ENCODE measurements at regions not wholly inside any gene's neighbourhood (a gene's known extent, or its start where the extent isn't known, plus 50 kb on each side); places are given as distances from the start of the nearest gene placed in this dataset.

- intact Hi-C loops (cut with micrococcal nuclease) = no loop called here
- WGBS (ENCODE audit: insufficient coverage) = 80% methylated on average over 2 of the region's 4 CpGs
- Mint-ChIP-seq H3K4me3 (no peak overlapping the region), H3K9me3 (peaks cover 4 to 14% of the 10 kb centered on the region in 2 donors), H3K36me3 (no peaks in the 10 kb centered on the region), H3K4me1 (no peaks in the 10 kb centered on the region), H3K27me3 (ENCODE audit: low read depth in 2 of 2) (no peaks in the 10 kb centered on the region), H3K27ac (no peak overlapping the region)
- Histone ChIP-seq H3K27ac (ENCODE audit: low read length) (no peak overlapping the region), H3K4me3 (ENCODE audit: low read length) (no peak overlapping the region), H3K9me3 (ENCODE audit: control insufficient read depth, insufficient read depth, low read length) (peaks cover 2% of the 10 kb centered on the region), H3K4me1 (ENCODE audit: control insufficient read depth, insufficient read depth, low read length) (no peaks in the 10 kb centered on the region), H3K36me3 (ENCODE audit: control insufficient read depth, insufficient read depth, low read length) (no peaks in the 10 kb centered on the region), H3K27me3 (ENCODE audit: control insufficient read depth, insufficient read depth, low read length) (no peaks in the 10 kb centered on the region)
- DNase-seq (no peak), ATAC-seq (no peak)
- TF ChIP-seq, protein P1, sequence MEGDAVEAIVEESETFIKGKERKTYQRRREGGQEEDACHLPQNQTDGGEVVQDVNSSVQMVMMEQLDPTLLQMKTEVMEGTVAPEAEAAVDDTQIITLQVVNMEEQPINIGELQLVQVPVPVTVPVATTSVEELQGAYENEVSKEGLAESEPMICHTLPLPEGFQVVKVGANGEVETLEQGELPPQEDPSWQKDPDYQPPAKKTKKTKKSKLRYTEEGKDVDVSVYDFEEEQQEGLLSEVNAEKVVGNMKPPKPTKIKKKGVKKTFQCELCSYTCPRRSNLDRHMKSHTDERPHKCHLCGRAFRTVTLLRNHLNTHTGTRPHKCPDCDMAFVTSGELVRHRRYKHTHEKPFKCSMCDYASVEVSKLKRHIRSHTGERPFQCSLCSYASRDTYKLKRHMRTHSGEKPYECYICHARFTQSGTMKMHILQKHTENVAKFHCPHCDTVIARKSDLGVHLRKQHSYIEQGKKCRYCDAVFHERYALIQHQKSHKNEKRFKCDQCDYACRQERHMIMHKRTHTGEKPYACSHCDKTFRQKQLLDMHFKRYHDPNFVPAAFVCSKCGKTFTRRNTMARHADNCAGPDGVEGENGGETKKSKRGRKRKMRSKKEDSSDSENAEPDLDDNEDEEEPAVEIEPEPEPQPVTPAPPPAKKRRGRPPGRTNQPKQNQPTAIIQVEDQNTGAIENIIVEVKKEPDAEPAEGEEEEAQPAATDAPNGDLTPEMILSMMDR (IDR thresholded peaks at IDR 0.05) = no peak
These were observed 373.5 kb upstream of the FAR2 start for GRCh38 chr12:28775556-28775955.

GRCh38 chr12:28776220-28776619 is 372.9 kb upstream of the FAR2 start:
- H3K9me3 Mint-ChIP-seq = peaks cover 6 to 12% of the 10 kb centered on the region in 2 donors
- H3K4me3 ChIP-seq (ENCODE audit: low read length) = no peak overlapping the region
- H3K9me3 ChIP-seq (ENCODE audit: control insufficient read depth, insufficient read depth, low read length) = peaks cover 2% of the 10 kb centered on the region
- H3K4me1 ChIP-seq (ENCODE audit: control insufficient read depth, insufficient read depth, low read length) = no peaks in the 10 kb centered on the region
- no peaks in the 10 kb centered on the region for H3K27me3 Mint-ChIP-seq (ENCODE audit: low read depth in 2 of 2)
- H3K4me3 Mint-ChIP-seq = no peak overlapping the region
- H3K27ac Mint-ChIP-seq = no peak overlapping the region
- WGBS (ENCODE audit: insufficient coverage) = 90% methylated on average over 1 of the region's 1 CpG
- no peaks in the 10 kb centered on the region for H3K4me1 Mint-ChIP-seq
- DNase-seq (no peak), ATAC-seq (no peak)
- H3K27ac ChIP-seq (ENCODE audit: low read length) = no peak overlapping the region
- TF ChIP-seq, protein P1 (IDR thresholded peaks at IDR 0.05) = no peak
- H3K36me3 ChIP-seq (ENCODE audit: control insufficient read depth, insufficient read depth, low read length) = no peaks in the 10 kb centered on the region
- intact Hi-C loops (cut with micrococcal nuclease) = no loop called here
- no peaks in the 10 kb centered on the region for H3K27me3 ChIP-seq (ENCODE audit: control insufficient read depth, insufficient read depth, low read length)
- H3K36me3 Mint-ChIP-seq = no peaks in the 10 kb centered on the region

GRCh38 chr12:28776913-28777422 is 372.1 kb upstream of the FAR2 start:
- no peaks in the 10 kb centered on the region for H3K4me1 ChIP-seq (ENCODE audit: control insufficient read depth, insufficient read depth, low read length)
- H3K9me3 ChIP-seq (ENCODE audit: control insufficient read depth, insufficient read depth, low read length) = peaks cover 2% of the 10 kb centered on the region
- no peak for DNase-seq
- Mint-ChIP-seq H3K4me1 (no peaks in the 10 kb centered on the region), H3K27ac (no peak overlapping the region), H3K27me3 (ENCODE audit: low read depth in 2 of 2) (no peaks in the 10 kb centered on the region), H3K4me3 (no peak overlapping the region), H3K36me3 (no peaks in the 10 kb centered on the region), H3K9me3 (peaks cover 6 to 14% of the 10 kb centered on the region in 2 donors)
- no peaks in the 10 kb centered on the region for H3K36me3 ChIP-seq (ENCODE audit: control insufficient read depth, insufficient read depth, low read length)
- no peaks in the 10 kb centered on the region for H3K27me3 ChIP-seq (ENCODE audit: control insufficient read depth, insufficient read depth, low read length)
- TF ChIP-seq, protein P1 (IDR thresholded peaks at IDR 0.05) = no peak
- no peak overlapping the region for H3K27ac ChIP-seq (ENCODE audit: low read length)
- intact Hi-C loops (cut with micrococcal nuclease) = no loop called here
- H3K4me3 ChIP-seq (ENCODE audit: low read length) = no peak overlapping the region
- no peak for ATAC-seq
- WGBS (ENCODE audit: insufficient coverage) = 93% methylated on average over 4 of the region's 5 CpGs

Measured in natural killer cell (primary cell).